GM12878 (cell line): ENCODE measurements at regions not wholly inside any gene's neighbourhood (a gene's known extent, or its start where the extent isn't known, plus 50 kb on each side); places are given as distances from the start of the nearest gene placed in this dataset.

Source experiments
- ATAC-seq: fragments of 200-7000 bp; cut with Tn5 transposase; 3 replicates; pipeline ENCODE4 v1.9.1; 2020; ENCODE audit warnings: mild to moderate bottlenecking, moderate library complexity
- BruUV-seq: library from RNA; stranded (reverse); fragments of 400-500 nt; replicated peaks from 2 replicates; lab custom pipeline; 2021; lab: Mats Ljungman, UMichigan
- CTCF ChIA-PET: fragments of 300-600 bp; sonication (Branson Sonifier 250); formaldehyde crosslinking; extraction: SDS; loops from one replicate; lab custom pipeline; 2021; ENCODE audit warnings: inconsistent platforms; lab: Yijun Ruan, JAX
- POLR2A ChIA-PET: fragments of 350-600 bp; formaldehyde crosslinking; extraction: SDS; loops from one replicate; lab custom pipeline; 2021; ENCODE audit warnings: inconsistent platforms; lab: Charles Lee
- RAD21 ChIA-PET: fragments of 300-600 bp; sonication (Branson Sonifier 250); formaldehyde crosslinking; loops from one replicate; lab custom pipeline; 2023; ENCODE audit warnings: antibody characterized with exemption; ENCODE audit not compliant: unreplicated experiment; lab: Charles Lee
- SMC1A ChIA-PET: fragments of 300-600 bp; sonication (Branson Sonifier 250); formaldehyde crosslinking; loops from one replicate; lab custom pipeline; 2023; ENCODE audit not compliant: unreplicated experiment, uncharacterized antibody; lab: Charles Lee
- DNase-seq: peaks from one replicate; pipeline ENCODE4 v3.0.0-alpha.2; 2011; ENCODE audit warnings: low read depth, low spot score
- FAIRE-seq: peaks from 3 replicates; lab custom pipeline; 2011; peaks lifted over from hg19 to GRCh38; lab: Jason Lieb, UNC
- H2AFZ ChIP-seq: 2 replicates; pipeline ENCODE4 v1.6.0; 2011; ENCODE audit warnings: low read depth, low read length, control low read depth; ENCODE audit not compliant: control insufficient read depth
- H3K27ac ChIP-seq: 2 replicates; pipeline ENCODE4 v1.5.1; 2011; ENCODE audit warnings: control low read depth; ENCODE audit not compliant: control insufficient read depth, insufficient read depth
- H3K27me3 ChIP-seq, 2 experiments: replicated peaks in 1 of 2; 2 replicates each; pipeline versions ENCODE4 v1.6.0 to v1.6.1; 2011; ENCODE audit warnings: low read length in 1 of 2; ENCODE audit not compliant: control insufficient read depth in 2 of 2, insufficient read depth in 2 of 2
- H3K36me3 ChIP-seq, 2 experiments: 2 replicates each; pipeline ENCODE4 v1.5.1; 2011; ENCODE audit warnings: low read length in 1 of 2; ENCODE audit not compliant: control insufficient read depth in 2 of 2, insufficient read depth in 2 of 2
- H3K4me1 ChIP-seq: 2 replicates; pipeline ENCODE4 v1.6.1; 2011; ENCODE audit warnings: mild to moderate bottlenecking, low read length, moderate library complexity, mixed read lengths; ENCODE audit not compliant: control insufficient read depth, insufficient read depth
- H3K4me2 ChIP-seq: 2 replicates; pipeline ENCODE4 v1.6.0; 2011; ENCODE audit warnings: control low read depth; ENCODE audit not compliant: control insufficient read depth, insufficient read depth
- H3K4me3 ChIP-seq: fragments of 200-600 bp; sonication (generic); 2 replicates; pipeline ENCODE4 v1.5.1; 2016
- H3K79me2 ChIP-seq: 2 replicates; pipeline ENCODE4 v1.6.0; 2011; ENCODE audit warnings: low read length; ENCODE audit not compliant: control insufficient read depth, insufficient read depth
- H3K9ac ChIP-seq: 2 replicates; pipeline ENCODE4 v1.8.0; 2011; ENCODE audit warnings: low read length, control low read depth, mixed read lengths; ENCODE audit not compliant: control insufficient read depth, insufficient read depth
- H3K9me3 ChIP-seq: replicated peaks from 3 replicates; pipeline ENCODE4 v1.5.1; 2011; ENCODE audit warnings: mild to moderate bottlenecking, low read length; ENCODE audit not compliant: control insufficient read depth, insufficient read depth
- H4K20me1 ChIP-seq: 2 replicates; pipeline ENCODE4 v1.6.0; 2011; ENCODE audit not compliant: control insufficient read depth, insufficient read depth
- FOS ChIP-seq: IDR thresholded peaks from 3 replicates; pipeline ENCODE4 v1.6.1; 2011; ENCODE audit warnings: borderline replicate concordance; ENCODE audit not compliant: insufficient read length; ENCODE audit errors: extremely low read depth
- KAT2A ChIP-seq: conservative IDR thresholded peaks from 2 replicates; pipeline ENCODE4 v1.6.1; 2011; ENCODE audit warnings: low read depth, low read length; ENCODE audit not compliant: control insufficient read depth
- MYB ChIP-seq: fragments of 150-350 bp; IDR thresholded peaks from 2 replicates; pipeline ENCODE4 v1.6.1; 2014; ENCODE audit warnings: mild to moderate bottlenecking, low read depth, low read length, borderline replicate concordance
- NR2C1 ChIP-seq: fragments of 450-650 bp; IDR thresholded peaks from 2 replicates; pipeline ENCODE4 v1.6.1; 2017; ENCODE audit warnings: antibody characterized with exemption, mild to moderate bottlenecking, moderate library complexity
- PAX8 ChIP-seq: fragments of 450-650 bp; IDR thresholded peaks from 2 replicates; pipeline ENCODE4 v1.6.1; 2017; ENCODE audit warnings: mild to moderate bottlenecking, moderate library complexity
- RB1 ChIP-seq: fragments of 450-650 bp; formaldehyde crosslinking; IDR thresholded peaks from 2 replicates; pipeline ENCODE4 v1.6.1; 2017; ENCODE audit warnings: mild to moderate bottlenecking, borderline replicate concordance
- SIX5 ChIP-seq: IDR thresholded peaks from 2 replicates; pipeline ENCODE4 v1.6.1; 2011; ENCODE audit warnings: mild to moderate bottlenecking, low read depth, low read length, moderate library complexity; ENCODE audit not compliant: severe bottlenecking
- ZBTB11 ChIP-seq: fragments of 450-650 bp; formaldehyde crosslinking; IDR thresholded peaks from 2 replicates; pipeline ENCODE4 v1.5.0; 2022; ENCODE audit warnings: mild to moderate bottlenecking, missing genetic modification characterization
- WGBS: methylation state at CpG from one replicate; pipeline ENCODE4 v1.1.6; 2016; ENCODE audit warnings: low lambda C conversion rate; ENCODE audit not compliant: insufficient replicate concordance, insufficient coverage; ENCODE audit errors: missing lambda C conversion rate; 5-methylcytosine and 5-hydroxymethylcytosine counted together
- in situ Hi-C: fragments of 300-500 bp; cut with MboI; formaldehyde crosslinking; loops from 9 replicates; pipeline ENCODE4 v1.14.3; 2018; ENCODE audit warnings: mixed read lengths
- intact Hi-C: fragments of 100-400 bp; cut with micrococcal nuclease; formaldehyde crosslinking; loops from one replicate; pipeline ENCODE4 v1.14.2; 2022; ENCODE audit not compliant: unreplicated experiment
- TF ChIP-seq, protein P1 (sequence below): IDR thresholded peaks from 2 replicates; pipeline ENCODE4 v1.6.1; 2012; ENCODE audit warnings: low read length, inconsistent platforms
- TF ChIP-seq, protein P2 (sequence below): IDR thresholded peaks from 2 replicates; pipeline ENCODE4 v1.6.1; 2012; ENCODE audit warnings: low read depth, low read length, improper control_type of control experiment

- TF ChIP-seq, protein P1, sequence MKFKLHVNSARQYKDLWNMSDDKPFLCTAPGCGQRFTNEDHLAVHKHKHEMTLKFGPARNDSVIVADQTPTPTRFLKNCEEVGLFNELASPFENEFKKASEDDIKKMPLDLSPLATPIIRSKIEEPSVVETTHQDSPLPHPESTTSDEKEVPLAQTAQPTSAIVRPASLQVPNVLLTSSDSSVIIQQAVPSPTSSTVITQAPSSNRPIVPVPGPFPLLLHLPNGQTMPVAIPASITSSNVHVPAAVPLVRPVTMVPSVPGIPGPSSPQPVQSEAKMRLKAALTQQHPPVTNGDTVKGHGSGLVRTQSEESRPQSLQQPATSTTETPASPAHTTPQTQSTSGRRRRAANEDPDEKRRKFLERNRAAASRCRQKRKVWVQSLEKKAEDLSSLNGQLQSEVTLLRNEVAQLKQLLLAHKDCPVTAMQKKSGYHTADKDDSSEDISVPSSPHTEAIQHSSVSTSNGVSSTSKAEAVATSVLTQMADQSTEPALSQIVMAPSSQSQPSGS = no peak
- TF ChIP-seq SIX5 (no peak), NR2C1 (no peak)
These were observed 120.3 kb downstream of the TMEM30B start (continued) for GRCh38 chr14:61160798-61161197.

DNA sequence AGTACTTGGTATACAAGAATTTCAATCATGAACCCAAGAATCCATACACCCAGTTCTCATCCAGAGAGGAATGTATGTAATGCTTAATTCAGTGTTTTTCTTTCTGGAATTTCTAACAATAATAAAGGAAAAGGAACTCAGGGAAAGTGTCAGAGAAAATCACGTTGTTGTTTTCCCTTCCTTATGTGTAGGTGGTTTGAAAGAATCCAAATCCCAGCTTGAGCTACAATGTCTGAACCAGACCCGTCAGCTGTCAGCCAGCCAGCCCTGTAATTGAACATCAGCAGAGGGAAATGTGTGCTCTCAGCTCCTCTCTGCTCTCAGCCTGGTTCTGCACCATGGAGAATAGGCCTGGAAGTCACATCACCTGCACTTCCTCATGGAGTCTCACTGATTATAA is 126.5 kb downstream of the TMEM30B start:
- intact Hi-C loops = no loop called here

More for the DNA sequence above, 126.5 kb downstream of the TMEM30B start:
- Histone ChIP-seq H3K27ac (no peak overlapping the region), H3K9me3 (no peaks in the 10 kb centered on the region), H3K4me2 (no peak overlapping the region), H3K4me3 (no peak overlapping the region), H4K20me1 (no peaks in the 10 kb centered on the region), H3K36me3 (no peaks in the 10 kb centered on the region), H3K27me3 (no peaks in the 10 kb centered on the region), H3K79me2 (no peaks in the 10 kb centered on the region), H3K4me1 (no peaks in the 10 kb centered on the region), H3K9ac (no peak overlapping the region), H2AFZ (no peak overlapping the region)
- BruUV-seq = no TSS peak
- ChIA-PET SMC1A (no interaction called here), RAD21 (no interaction called here), POLR2A (no interaction called here), CTCF (interaction anchor here (1.1 kb wide), 1 partner anchor 128 kb away, joined by 3 read pairs; no protein-coding TSS in a partner anchor)
- no peak for DNase-seq
- no peak for ATAC-seq
- in situ Hi-C loops = no loop called here
- 19% methylated on average over 2 of the region's 2 CpGs for WGBS
- no peak for FAIRE-seq
- TF ChIP-seq KAT2A = no peak
- no peak for TF ChIP-seq RB1
- TF ChIP-seq MYB = no peak
- TF ChIP-seq, protein P2, sequence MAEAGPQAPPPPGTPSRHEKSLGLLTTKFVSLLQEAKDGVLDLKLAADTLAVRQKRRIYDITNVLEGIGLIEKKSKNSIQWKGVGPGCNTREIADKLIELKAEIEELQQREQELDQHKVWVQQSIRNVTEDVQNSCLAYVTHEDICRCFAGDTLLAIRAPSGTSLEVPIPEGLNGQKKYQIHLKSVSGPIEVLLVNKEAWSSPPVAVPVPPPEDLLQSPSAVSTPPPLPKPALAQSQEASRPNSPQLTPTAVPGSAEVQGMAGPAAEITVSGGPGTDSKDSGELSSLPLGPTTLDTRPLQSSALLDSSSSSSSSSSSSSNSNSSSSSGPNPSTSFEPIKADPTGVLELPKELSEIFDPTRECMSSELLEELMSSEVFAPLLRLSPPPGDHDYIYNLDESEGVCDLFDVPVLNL = no peak
- no peak for TF ChIP-seq PAX8
- TF ChIP-seq ZBTB11 (CRISPR knock-in tag) = no peak
- TF ChIP-seq FOS = no peak
